GM21381 (cell line): ENCODE measurements at regions not wholly inside any gene's neighbourhood (a gene's known extent, or its start where the extent isn't known, plus 50 kb on each side); places are given as distances from the start of the nearest gene placed in this dataset.
"Not testable (repeated sequence)": the region's sequence is repeated elsewhere in the genome, so short reads cannot be mapped to it uniquely, and the experiment has no call there.

ENCODE experiments used
- ATAC-seq: cut with Tn5 transposase; IDR thresholded peaks from one replicate; pipeline ENCODE4 v1.9.1; 2021; ENCODE audit warnings: mild to moderate bottlenecking, moderate library complexity; ENCODE audit not compliant: unreplicated experiment

DNA sequence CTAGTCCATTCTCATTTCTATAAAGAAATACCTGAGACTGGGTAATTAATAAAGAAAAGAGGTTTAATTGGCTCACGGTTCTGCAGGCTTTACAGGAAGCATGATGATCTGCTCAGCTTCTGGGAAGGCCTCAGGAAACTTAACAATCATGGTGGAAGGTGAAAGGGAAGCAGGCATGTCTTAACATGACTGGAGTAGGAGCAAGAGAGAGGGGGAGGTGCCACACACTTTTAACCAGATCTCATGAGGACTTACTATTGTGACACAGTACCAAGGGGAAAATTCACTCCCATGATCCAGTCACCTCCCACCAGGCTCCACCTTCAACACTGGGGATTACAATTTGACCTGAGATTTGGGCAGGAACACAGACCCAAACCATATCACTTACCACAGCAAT is 310.1 kb downstream of the SH3GL2 start:
- ATAC-seq: not testable (repeated sequence)

GRCh38 chr9:17894501-17895160 is 315.8 kb downstream of the SH3GL2 start:
- no peak for ATAC-seq

GRCh38 chr9:17900606-17901005 is 321.7 kb downstream of the SH3GL2 start:
- ATAC-seq: no peak

DNA sequence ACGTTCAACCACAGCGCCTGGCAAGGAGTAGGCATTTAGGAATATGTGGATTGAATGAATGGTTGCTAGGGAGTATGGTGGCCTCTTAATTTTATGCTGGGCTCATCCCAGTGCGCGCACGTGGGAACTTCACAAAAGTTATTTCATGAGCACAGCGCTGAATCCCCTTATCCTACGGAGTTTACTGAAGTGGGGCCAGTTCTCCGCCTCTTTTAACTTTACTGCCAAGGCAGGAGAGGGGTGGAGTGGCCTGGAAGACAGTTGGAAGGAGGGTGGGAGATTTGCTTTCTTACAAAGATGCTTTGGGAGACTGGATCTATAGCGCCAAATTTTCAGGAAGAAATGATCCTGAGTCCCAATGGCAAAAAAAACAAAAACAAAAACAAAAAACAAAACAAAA is 326.5 kb downstream of the SH3GL2 start:
- ATAC-seq: no peak

DNA sequence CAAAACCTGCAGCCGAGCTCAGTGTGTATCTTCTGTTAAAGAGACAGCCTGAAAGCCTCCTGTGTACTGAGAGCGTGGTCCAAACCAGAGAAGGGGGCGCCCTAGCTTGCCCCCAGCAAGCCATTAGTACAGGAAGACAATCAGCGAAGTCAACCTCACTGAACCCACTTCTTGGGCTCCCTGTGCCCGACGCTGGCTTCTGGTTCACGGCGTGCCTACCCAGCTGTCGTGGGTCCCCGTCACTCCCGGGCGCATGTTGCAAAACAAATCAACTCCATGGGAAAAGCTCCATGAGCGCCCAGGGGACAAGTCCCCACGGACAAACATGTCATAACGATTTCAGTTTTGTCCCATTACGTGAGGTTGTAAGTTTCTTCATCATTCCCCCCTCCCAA is 326.9 kb downstream of the SH3GL2 start:
- ATAC-seq: no peak

- ATAC-seq: no peak
Observed at GRCh38 chr9:17906176-17906840, 327.4 kb downstream of the SH3GL2 start.

GRCh38 chr9:17906841-17907778 is 328.2 kb downstream of the SH3GL2 start:
- ATAC-seq: no peak

GRCh38 chr9:17907779-17908508 is 329.1 kb downstream of the SH3GL2 start:
- no peak for ATAC-seq

DNA sequence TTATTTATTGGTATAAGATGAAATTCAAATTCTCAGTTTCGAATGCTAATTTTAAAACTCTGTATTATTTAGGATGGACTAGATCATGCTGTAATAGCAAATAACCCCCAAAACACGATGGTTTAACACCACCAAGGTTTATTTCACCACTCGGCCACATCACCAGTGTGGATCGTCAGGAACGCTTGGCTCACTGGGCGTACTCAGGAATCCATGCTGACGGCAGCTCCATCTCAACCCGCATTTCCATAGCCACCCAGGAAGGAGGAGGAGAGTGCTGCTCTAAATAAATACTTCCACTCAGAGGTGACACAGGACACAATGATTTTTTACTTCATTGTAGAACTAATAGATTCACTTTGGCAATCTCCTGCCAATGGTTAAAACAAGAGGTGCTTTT is 347.4 kb downstream of the SH3GL2 start:
- ATAC-seq: no peak

DNA sequence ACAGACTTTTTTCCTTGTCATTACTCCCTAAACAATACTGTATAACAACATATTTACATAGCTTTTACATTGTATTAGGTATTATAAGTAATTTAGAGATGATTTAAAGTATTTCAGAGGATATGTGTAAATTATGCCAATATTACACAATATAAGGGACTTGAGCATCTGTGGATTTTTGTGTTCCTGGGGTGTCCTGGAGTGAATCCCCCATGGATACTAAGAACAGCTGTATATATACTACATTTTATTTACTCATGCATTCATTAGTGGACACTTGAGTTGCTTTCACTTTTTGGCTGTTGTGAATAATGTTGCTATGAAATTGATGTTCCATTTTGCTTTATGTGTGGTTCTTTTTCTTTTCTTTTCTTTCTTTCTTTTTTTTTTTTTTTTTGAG is 348.8 kb downstream of the SH3GL2 start:
- ATAC-seq: no peak

GRCh38 chr9:17928228-17928627 is 349.4 kb downstream of the SH3GL2 start:
- no peak for ATAC-seq

DNA sequence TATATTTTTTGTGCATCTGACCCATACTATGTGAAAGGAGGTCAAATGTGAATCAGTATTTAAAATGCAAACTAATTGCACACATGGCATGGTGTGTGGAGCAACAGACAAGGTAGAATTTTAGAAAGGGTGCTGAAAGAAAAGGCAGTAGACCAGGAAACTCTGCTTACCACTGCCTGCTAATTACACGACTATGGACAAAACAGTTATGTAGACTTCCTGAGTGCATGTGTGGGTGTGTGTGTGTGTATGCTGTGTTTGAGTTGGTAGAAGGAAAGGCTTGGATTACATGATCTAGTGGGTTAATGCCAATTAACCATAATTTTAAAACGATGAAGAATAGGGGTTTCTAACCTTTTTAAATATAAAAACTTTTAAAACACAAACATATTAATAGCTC is 349.9 kb downstream of the SH3GL2 start:
- no peak for ATAC-seq

- no peak for ATAC-seq
Observed at GRCh38 chr9:17929506-17929905, 350.6 kb downstream of the SH3GL2 start.

DNA sequence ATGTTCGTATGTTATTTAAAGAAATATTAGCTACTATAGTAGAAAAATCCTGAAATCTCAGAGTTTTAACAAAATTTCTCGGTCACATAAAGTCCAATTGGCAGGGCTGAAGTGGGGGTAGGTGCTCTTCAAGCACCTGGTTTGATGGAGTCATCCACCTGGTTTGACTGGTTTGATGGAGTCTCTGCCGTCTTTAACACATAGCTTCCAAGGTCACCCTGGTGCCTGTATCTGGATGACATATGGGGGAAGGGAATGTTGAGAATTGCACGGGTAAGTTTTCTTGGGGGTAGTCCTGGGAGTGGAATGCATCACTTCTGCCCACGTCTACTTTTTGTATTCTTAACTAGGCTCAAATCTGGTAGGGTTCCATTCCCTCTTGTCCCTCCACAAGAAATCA is 351.2 kb downstream of the SH3GL2 start:
- no peak for ATAC-seq

- no peak for ATAC-seq
Observed at GRCh38 chr9:17936365-17936764, 357.5 kb downstream of the SH3GL2 start.

DNA sequence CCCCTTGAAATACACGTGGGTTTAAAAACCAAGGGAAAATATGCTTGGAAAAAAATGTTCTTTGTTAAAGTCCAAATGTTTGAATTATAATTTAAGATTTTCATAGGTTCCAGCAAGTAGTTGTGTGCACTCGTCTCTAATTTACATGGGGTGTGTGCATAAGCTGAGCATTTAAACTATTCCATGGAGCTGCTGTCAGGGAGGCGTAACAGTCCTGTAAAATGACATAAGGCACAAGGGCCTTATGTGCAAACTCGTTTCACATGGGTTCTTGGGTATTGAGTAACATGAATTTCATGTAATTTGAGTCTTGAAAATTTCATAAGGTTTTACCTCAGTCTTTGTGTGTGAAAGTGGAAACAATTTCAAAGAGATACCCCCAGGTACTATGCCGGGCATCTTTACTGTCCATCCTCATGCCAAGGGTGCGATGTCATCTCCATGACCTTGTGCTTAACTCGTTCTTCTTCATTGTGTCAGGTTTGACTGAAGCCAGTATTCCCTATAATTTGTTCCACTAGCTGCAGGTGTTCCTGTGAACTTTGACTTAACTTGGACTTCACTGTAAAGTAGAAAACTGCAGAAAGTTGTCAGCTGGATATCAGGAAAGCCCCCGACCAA is 359.3 kb downstream of the SH3GL2 start:
- no peak for ATAC-seq

GRCh38 chr9:17942498-17942897 is 363.6 kb downstream of the SH3GL2 start:
- no peak for ATAC-seq

GRCh38 chr9:17955409-17955808 is 376.5 kb downstream of the SH3GL2 start:
- ATAC-seq: no peak

GRCh38 chr9:17958363-17958762 is 379.5 kb downstream of the SH3GL2 start:
- ATAC-seq: no peak

DNA sequence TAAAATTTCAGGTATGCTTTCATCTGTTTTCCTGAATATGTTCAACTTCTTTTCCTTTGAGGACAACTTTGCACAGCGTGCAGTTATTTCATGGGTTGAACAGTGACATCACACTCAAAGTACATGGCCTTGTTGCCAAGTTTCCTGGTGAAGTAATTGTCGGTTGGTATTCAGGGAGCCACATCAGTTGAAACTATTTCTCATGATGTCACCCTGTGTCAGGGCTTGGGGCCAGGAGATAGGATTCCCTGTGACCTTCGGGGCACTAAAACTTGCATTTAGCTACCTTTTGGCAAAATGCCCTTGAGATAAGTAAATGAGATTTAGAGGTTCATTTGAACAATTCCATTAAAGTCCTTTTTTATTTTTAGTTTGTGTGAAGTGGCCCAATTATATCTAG is 383.9 kb downstream of the SH3GL2 start:
- no peak for ATAC-seq

DNA sequence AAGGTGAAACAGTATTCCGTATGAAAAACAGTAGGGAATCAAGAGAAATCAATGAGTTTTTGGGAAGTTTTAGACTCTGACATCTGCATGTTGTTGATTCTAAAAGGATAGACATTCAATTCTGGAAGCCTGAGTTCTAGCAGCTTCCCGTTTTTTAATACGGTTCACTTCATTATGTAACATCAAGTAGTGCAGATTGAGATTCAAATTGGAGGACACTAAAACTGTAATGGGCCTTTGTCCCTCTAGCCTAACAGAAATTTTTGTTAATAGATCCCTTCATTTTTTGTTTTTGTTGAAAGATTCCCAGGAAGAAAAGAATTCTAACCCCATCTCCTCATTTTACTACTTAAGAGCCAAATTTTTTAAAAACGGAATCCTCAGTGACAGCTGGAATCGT is 384.6 kb downstream of the SH3GL2 start:
- ATAC-seq: no peak
